HG03045 (cell line): ENCODE measurements at regions not wholly inside any gene's neighbourhood (a gene's known extent, or its start where the extent isn't known, plus 50 kb on each side); places are given as distances from the start of the nearest gene placed in this dataset.
"Not testable (repeated sequence)": the region's sequence is repeated elsewhere in the genome, so short reads cannot be mapped to it uniquely, and the experiment has no call there.

ENCODE experiments used
- ATAC-seq: cut with Tn5 transposase; IDR thresholded peaks from one replicate; pipeline ENCODE4 v1.9.1; 2021; ENCODE audit warnings: mild to moderate bottlenecking, moderate library complexity; ENCODE audit not compliant: unreplicated experiment

DNA sequence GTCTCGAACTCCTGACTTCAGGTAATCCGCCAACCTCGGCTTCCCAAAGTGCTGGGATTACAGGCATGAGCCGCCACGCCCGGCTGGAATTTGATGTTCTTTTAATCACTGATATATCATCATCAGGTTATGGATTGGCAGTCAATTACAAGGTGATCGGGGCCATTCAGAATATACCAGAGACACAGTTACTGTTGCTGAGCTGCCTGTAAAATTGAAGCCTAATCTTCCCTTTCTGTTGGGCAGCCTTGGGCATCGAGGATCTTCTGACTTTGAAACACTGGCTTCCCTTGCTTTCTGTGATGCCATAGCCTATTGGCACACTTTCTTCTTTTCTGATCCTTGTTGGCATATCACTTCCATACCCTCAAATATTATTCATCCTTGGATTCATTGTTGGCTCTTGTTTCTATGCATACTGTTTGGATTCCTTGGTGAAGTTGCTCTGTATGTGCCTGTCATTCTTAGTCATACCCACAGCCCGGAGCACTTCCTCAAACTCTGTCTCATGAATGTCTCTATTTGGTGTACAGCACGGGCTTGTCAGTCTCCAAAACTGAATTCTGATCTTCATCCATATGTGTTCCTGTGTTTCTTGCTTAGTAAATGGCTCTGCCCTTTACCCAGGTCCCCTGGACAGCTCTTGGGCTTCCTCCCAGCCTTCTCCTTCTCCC, 85.6 kb upstream of the CRYM start:
- not testable (repeated sequence) for ATAC-seq

DNA sequence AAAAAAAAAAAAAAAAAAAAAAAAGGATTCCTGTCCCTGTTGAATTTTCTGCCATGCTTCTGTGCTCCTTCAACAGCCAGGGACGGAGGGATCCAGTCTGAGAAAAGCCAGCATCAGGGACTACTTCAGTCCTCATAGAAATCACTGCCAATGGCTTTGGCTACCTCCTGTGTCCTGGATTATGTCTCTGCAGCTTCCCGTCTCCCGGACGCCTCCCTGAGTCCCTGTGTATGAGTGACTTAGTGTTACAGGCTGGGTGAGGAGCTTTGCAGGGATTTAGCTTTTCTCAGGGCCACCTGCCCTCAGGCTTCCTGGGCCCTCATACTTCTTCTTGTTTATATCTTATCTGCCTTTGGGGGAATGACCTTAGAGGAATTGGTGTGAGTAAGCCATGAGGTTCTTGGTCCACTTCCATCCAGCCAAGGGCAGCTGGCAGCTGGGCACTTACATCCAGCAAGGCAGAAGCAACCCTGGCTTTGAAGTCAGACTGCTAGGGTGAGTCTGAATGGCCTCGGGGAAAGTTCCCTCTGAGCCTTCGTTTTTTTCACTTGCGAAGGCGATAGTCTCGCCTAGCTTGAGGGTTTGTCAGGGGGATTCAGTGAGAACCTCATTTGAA, 83.6 kb upstream of the CRYM start:
- ATAC-seq, result not testable (repeated sequence)

DNA sequence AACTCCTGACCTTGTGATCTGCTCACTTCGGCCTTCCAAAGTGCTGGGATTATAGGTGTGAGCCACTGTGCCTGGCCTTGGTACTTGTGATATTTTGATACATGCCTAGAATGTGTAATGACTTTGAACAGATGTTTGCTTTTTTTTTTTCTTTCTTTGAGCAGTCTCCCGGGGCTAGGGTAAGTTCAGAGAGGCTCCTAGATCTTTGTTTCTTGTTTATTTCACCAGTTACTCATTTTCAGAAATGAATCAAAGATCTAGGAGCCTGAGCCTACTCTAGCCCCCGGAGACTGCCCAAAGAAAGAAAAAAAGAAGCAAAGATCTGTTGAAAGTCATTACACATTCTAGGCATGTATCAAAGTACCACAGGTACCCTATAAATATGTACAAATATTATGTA, 83.0 kb upstream of the CRYM start:
- ATAC-seq, result not testable (repeated sequence)

DNA sequence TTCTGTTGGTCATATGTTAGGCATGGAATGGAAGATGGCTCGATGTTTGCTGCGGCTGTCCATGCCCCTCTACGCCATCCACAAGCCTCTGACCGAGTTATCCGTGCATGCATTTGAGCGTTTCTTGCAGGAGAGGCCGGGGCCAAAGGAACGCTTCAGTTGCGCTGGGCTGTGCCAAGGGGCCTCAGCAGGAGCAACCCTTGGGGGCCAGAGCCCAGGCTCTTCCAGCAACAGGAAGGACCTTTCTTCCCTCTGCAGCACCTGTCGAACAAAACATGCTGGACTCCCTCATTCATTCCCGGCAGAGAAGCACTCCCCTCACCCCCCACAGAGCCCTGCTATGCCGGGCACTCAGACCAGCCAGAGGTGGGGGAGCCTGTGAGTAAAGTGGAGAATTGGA, 81.4 kb upstream of the CRYM start:
- peak; percentile 1 for ATAC-seq

DNA sequence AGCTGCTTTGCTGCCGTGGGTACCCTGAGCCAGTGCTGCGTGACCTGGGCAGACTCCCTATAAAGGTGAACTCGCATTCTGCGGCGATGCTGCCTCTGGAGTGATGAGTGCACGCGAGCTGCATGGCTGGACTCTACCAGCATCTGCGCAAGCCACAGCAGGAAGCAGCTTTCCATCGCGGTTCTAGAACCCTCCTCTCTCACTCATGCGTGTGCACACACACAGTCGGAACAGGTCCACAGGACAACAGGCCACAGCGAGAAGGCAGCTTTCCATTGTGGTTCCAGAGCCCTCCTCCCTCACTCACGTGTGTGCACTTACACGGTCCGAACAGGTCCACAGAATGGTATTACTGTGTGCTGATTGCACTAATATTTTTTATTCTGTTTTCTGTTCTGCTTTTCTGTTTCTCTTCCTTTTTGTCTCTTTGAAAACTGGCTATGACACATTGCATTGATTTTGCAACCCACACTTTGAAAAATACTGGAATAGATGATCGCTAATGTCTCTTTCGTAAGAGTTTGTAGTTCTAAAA, 80.2 kb upstream of the CRYM start:
- not testable (repeated sequence) for ATAC-seq

DNA sequence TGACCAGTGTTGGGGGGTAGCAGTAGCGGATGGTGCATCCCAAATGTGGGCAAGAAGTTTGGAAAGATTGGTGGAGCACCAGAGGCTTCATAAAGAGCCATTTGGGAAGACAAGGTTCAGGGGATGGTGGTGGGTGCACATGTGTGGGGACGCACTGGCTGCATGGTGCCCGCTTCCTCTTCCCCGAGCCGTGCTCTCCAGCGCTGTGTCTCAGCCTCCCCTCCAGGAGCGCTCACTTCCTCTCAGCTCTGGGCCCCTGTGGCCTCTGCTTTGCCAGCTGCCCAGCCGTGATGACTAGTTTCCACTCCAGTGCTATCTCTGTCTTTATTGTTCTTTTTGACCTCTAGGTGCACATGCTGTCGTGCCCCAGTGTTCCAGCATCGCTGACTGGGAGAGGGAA, 78.2 kb upstream of the CRYM start:
- ATAC-seq, result not testable (repeated sequence)

DNA sequence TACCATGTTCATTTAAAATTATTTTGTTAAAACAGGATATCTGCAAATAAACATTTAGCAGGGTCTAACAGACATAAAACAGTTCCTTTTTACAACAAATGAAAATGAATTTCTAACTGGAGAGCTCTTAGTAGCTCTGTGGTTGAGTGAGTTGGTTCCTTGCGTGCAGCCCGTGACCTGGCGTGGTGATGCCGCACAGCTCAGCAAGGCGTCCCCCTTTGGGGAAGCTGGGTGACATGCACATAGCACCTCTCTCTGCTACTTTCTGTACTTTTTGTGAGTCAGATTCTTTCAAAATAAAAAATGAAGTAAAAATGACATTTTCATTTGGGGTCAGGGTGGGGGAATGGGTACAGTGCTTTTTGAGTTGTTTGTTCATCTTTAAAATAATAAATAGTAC, 73.3 kb upstream of the CRYM start:
- ATAC-seq, result not testable (repeated sequence)

DNA sequence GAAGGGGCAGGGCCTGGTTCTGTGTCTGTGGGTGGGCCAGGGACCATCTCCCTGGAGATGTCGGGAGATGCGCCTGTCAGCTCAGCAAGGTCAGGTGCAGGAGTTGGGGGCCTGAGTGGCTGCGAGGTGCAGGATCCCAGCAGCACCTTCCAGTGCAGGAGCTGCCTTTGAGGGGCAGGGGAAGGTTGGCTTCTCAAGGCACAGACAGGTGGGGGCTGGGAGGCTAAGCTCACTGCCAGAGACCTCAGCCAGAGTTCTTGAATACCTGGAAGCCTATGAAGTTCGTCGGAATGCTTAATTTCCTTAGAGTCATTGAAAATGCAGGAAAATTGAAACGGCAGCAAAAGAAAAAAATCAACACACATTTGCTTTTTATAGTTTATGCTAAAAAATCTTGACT, 72.8 kb upstream of the CRYM start:
- not testable (repeated sequence) for ATAC-seq

DNA sequence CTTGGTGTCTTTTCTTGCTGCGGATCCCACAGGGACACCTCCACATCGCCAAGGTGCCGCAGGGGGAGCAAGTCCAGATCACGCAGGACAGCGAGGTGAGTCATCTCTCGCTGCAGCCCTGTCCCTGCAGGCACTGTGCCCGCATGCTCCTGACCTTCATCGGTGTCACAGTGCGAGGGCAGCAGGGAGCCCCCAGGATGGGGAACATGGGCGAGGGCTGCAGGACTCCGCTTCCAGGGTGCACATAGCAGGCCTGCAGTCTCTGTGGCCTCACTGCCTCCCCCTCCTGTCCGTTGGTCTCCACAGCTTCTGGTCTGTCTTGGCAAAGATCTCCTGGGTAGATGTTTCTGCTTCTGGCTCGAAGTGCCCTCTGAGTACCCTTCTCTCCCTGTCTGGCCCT, 71.2 kb upstream of the CRYM start:
- ATAC-seq, result not testable (repeated sequence)

DNA sequence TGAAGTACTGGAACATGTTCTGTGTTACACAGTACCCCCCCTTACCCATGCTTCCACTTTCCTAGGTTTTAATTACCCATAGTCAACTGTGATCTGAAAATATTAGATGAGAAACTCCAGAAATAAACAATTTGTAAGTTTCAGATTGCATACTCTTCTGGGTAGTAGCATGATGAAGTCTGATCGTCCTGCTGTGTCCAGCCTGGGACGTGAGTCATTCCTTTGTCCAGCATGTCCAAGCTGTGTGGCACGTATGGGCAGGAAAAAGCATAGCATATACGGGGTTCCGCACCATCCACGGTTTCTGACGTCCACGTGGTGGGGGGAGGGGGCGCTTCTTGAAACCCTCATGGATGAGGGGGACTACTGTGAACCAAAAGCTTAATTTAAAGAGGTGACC, 70.7 kb upstream of the CRYM start:
- ATAC-seq, result not testable (repeated sequence)

DNA sequence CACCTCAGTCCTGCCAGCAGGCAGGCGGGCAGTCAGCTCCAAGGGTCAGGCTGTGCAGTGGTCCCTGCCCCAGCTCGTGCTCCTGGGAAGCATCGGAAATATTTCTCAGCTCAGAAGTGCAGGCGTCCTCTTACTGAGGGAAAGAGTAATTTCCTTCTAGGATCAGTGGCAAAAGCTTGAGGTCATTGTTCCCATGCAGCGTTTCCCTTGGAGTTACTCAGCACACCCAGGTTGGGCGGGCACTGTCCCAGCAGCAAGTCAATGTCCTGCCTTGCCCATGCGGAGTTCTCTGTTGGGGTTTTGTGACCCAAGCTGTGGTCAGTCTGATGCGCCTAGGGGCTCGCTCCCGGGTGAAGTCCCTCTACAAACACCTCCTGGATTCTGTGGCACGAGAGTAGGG, 69.4 kb upstream of the CRYM start:
- not testable (repeated sequence) for ATAC-seq

DNA sequence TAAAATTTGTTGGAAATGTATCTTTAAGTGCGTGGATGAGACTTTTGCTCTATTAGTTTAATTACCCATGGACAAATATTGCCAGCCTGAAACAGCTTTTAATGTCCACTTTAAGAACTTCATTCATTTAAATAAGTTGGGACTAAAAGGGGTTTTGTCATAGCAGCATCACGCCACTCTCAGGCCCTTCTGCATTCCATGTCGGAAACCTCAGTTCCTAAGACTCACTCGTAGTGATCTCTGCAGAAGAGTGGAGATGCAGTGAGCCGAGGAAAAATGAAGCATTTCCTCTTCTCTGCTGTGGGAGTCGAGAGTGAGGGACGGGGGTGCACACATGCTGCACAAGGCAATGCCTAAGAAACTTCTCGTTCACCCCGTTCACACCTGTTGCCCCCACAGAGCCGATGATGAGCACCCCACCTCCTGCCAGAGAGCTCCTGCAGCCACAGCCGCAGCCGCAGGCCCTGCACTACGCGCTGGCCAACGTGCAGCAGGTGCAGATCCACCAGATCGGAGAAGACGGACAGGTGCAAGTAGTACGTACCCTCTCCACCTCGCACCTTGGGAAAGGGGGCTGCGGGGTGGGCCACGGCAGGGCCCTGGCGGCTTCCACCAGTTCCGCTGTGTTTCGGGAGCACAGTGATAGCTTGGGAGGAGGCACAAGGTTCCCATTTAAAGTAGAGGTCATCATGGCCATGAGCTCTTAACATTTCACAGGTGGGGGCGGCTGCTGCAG, 68.8 kb upstream of the CRYM start:
- ATAC-seq, result not testable (repeated sequence)

DNA sequence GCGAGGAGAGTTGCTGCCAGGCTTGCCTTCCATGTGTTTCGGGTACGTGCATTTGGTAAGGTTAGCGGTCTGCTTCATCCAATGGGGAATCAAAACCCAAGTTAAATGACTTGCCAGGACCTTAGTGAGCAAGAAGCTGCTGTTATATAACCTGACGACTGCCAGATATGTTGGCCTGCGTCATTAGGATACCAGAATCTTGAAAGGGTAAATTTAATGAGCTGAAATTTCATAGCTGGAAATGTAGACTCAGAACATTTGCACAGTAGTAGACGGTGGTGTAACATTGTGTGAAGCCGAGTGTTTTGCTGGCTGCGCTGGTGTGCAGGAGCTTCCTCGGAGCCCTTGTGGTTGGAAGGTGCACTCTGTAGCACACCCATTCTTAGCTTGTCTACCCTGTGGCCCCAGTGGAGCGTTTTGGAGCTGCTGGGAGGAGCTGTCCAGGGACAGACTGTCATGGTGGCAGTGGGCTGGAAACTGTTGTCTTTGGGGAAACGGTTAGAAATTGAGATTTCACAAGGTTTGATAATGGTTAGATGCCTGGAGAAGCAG, 66.3 kb upstream of the CRYM start:
- ATAC-seq, result not testable (repeated sequence)

DNA sequence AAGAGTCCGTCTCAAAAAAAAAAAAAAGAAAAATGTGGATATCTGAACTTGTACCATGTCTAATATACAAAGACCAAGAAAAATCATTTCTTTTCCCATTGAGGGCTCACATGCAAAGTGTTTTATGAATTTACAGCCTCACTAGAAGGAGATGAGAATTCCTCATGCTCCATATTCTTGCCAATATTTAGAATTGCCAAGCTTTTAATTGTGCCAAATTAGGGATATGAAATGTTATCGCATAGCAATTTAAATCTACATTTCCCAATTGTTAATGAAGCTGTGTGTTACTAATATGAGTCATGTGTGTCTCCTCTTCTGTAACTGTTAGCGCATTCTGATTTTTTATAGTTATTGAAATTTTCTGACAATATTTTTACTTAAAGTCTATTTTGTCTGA, 63.0 kb upstream of the CRYM start:
- ATAC-seq, result no peak

DNA sequence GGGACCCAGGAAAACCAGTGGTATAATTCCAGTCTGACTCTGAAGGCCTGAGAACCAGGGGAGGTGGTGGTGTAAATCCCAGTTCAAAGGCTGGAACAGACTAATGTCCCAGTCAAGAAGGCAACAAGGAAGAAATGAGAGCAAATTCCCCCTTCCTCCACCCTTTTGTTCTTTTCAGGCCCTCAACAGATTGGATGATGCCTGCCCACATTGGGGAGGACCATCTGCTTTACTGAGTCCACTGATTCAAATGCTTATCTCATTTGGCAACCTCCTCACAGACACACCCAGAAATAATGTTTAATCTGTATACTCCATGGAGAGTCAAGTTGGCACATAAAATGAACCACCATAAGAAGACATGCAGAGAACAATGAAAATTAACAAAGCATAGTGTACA, 61.9 kb upstream of the CRYM start:
- ATAC-seq, result no peak

DNA sequence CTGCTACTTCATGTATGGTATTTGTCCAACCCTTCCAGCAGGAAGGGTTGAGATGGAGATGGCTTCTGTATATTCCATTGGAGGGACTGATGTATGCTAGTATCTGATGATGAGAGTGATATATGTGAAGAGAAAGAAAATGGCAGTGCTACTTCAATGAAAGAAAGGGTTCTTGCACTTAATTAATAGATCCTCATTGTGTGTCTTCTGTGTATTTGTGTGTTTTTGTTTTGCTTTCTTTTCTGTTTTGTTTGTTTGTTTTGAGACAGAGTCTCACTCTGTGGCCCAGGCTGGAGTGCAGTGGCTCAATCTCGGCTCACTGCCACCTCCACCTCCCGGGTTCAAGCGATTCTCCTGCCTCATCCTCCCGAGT, 61.2 kb upstream of the CRYM start:
- ATAC-seq, result no peak

DNA sequence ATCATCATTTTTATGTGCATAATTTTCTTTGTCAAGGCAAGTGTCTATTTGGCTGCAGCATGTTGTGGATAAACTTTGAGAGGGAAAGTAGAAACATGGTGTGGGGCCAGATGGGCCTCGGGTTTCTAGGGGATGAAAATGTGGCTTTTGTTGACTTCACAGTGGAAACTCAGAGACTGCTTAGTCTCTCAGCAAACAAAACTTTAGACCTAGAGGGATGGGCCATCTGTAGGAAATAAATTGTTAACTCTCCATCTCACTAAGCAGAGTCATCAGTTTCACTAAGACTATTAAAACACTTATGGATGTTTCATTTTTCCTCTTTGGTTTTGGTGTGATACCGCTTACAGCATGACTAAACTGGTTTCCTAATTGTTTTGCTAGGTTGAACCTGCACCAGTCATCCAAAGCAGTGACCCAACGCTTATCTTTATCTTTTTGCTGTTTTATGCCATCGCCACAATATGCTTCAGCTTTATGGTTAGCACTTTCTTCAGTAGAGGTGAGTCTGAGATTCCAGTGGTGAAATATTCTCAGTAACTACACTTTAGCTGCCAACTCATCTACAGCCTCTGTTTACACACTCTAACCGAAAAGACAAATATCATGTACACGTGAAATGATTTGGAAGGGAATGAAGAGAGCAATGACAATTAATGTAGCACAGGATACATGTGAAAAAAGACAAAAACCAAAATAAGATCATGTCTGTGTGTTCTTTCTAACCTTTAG, 60.6 kb upstream of the CRYM start:
- ATAC-seq, result no peak

DNA sequence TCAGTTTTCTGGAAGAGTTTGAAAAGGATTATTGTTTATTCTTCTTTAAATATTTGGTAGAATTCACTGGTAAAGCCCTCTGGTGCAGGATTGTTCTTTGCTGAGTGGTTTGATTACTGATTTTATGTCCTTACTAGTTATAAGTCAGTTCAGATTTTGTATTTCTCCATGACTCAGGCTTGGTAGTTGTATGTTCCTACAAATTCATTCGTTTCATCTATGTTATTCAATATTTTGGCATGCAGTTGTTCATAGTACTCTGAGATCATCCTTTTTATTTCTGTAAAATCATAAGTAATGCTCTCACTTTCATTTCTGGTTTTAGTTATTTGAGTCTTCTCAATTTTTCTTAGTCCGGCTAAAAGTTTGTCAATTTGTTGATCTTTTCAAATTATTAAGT, 58.1 kb upstream of the CRYM start:
- no peak for ATAC-seq

DNA sequence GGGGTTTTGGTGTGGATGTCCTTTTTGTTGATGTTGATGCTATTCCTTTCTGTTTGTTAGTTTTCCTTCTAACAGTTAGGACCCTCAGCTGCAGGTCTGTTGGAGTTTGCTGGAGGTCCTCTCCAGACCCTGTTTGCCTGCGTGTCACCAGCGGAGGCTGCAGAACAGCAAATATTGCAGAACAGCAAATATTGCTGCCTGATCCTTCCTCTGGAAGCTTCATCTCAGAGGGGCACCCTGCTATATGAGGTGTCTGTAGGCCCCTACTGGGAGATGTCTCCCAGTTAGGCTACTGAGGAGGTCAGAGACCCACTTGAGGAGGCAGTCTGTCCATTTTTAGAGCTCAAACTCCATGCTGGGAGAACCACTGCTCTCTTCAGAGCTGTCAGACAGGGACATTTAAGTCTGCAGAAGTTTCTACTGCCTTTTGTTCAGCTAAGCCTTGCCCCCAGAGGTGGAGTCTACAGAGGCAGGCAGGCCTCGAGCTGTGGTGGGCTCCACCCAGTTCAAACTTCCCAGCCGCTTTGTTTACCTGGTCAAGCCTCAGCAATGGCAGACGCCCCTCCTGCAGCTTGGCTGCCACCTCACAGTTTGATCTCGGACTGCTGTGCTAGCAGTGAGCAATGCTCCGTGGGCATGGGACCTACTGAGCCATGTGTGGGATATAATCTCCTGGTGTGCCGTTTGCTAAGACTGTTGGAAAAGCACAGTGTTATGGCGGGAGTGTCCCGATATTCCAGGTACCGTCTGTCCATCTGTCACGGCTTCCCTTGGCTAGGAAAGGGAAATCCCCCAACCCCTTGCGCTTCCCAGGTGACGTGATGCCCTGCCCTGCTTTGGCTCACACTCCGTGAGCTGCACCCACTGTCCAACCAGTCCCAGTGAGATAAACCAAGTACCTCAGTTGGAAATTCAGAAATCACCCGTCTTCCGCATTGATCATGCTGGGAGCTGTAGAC, 56.4 kb upstream of the CRYM start:
- not testable (repeated sequence) for ATAC-seq

DNA sequence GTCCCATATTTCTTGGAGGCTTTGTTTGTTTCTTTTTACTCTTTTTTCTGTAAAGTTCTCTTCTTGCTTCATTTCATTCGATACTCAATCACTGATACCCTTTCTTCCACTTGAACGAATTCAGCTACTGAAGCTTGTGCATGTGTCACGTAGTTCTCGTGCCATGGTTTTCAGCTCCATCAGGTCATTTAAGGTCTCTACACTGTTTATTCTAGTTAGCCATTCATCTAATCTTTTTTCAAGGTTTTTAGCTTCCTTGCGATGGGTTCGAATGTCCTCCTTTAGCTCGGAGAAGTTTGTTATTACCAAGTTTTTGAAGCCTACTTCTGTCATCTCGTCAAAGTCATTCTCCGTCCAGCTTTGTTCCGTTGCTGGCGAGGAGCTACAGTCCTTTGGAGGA, 55.6 kb upstream of the CRYM start:
- not testable (repeated sequence) for ATAC-seq
